GM18951 (cell line): ENCODE measurements at regions not wholly inside any gene's neighbourhood (a gene's known extent, or its start where the extent isn't known, plus 50 kb on each side); places are given as distances from the start of the nearest gene placed in this dataset.
"Not testable (repeated sequence)": the region's sequence is repeated elsewhere in the genome, so short reads cannot be mapped to it uniquely, and the experiment has no call there.

Experiments
- POLR2A ChIP-seq: IDR thresholded peaks from 4 replicates; pipeline ENCODE4 v1.6.1; 2011; ENCODE audit warnings: mild to moderate bottlenecking; ENCODE audit not compliant: insufficient read length, insufficient read depth; ENCODE audit errors: extremely low read depth
- in situ Hi-C: fragments of 300-500 bp; cut with MboI; formaldehyde crosslinking; loops from one replicate; pipeline ENCODE4 v1.12.0; 2022; ENCODE audit warnings: low sequenced_read_pairs, mixed read lengths, inconsistent platforms; ENCODE audit not compliant: unreplicated experiment

- no peak for TF ChIP-seq POLR2A
- in situ Hi-C loops, result no loop called here
Measured at GRCh38 chr12:13523536-13524307, 327.2 kb downstream of the EMP1 start.

DNA sequence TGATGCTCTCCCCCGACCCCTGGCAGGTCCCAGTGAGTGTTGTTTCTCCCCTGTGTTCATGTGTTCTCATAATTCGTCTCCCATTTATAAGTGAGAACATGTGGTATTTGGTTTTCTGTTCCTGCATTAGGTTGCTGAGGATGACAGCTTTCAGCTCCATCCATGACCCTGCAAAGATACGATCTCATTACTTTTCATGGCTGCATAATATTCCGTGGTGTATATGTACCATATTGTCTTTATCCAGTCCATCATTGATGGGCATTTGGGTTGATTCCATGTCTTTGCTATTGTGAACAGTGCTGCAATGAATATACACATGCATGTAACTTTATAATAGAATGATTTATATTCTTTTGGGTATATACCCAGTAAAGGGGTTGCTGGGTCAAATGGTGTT lies 321.5 kb downstream of the EMP1 start:
- in situ Hi-C loops, result not testable (repeated sequence)

GRCh38 chr12:13509740-13510139 lies 313.2 kb downstream of the EMP1 start:
- TF ChIP-seq POLR2A, result no peak

DNA sequence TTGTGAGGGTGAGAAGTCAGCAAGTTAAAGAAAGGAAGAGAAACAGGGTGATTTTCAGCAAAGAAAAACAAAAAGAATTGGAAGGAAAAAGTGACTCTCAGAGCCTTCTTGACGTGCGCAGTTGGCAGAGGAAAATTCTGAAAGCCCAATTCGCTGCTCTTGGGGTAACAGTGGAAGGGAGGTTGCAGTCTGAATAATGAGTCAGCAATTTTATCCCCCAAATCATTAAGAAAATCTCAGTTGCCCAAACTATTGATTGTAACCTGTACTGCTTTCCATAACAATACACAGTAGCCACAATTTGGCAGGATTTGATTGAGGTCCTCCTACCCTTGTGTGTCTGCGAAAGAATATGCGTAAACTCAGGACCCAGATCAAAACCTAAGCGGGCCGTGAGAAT lies 309.1 kb downstream of the EMP1 start:
- in situ Hi-C loops, result no loop called here
- no peak for TF ChIP-seq POLR2A

More at GRCh38 chr12:13509740-13510139, 313.2 kb downstream of the EMP1 start:
- in situ Hi-C loops, result no loop called here

- TF ChIP-seq POLR2A, result no peak
- in situ Hi-C loops, result no loop called here
Measured at GRCh38 chr12:13505224-13505623, 308.7 kb downstream of the EMP1 start.

- in situ Hi-C loops, result no loop called here
- TF ChIP-seq POLR2A, result no peak
Measured at GRCh38 chr12:13504736-13505135, 308.2 kb downstream of the EMP1 start.

- in situ Hi-C loops, result no loop called here
- no peak for TF ChIP-seq POLR2A
Measured at GRCh38 chr12:13504074-13504473, 307.5 kb downstream of the EMP1 start.

DNA sequence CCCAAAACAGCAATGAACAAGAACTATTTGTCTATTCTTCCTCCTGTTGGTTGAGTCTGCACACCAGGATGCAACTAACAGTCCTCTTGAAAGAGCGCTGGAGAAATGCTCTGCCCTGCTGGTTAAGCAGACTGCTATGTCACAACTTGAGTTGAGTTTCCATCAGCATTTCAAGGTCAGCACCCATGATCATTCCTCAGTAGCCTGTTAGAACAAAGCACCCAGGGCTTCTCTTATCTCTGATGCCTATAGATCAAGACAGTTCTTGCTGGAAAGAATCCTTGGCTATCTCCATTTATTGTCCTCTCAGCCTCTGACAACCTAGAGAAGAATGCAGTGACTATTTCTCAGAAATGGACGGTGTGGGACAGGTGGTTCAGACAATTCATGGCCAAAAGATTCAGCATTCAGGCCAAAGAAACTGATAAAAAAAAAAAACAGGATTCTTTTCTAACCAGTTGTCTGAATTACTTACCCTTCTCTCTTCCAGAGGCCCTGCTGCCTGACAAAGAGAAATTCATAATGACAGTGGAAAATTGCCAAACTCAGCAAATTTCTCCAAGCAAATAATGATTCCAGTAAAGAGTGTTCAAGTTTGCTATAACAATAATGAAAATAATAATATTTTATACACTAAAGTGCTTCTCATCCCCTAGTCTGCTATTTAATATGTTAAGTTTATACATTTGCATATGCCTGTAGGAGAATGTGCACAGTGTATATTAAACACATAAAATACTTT lies 306.7 kb downstream of the EMP1 start:
- no peak for TF ChIP-seq POLR2A
- in situ Hi-C loops, result no loop called here

DNA sequence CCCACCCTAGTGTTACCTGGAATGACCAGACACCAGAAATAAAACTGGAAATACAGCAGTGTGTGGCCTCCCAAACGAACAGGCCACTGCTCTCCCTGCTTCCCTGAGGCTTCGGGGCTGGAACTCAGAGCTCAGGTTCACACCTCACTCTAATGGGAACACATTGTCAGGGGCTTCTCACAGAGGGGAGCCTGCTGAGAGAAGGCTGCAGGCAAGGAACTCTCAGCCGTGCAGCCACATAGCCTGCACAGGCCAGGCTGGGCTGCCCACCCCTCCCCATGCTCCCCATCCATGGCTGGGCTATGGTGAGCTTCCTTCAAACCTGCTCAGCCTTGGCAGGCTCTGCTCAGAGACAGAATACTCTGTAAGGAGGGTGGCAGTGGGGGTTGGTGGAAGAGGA lies 302.5 kb downstream of the EMP1 start:
- in situ Hi-C loops, result no loop called here

DNA sequence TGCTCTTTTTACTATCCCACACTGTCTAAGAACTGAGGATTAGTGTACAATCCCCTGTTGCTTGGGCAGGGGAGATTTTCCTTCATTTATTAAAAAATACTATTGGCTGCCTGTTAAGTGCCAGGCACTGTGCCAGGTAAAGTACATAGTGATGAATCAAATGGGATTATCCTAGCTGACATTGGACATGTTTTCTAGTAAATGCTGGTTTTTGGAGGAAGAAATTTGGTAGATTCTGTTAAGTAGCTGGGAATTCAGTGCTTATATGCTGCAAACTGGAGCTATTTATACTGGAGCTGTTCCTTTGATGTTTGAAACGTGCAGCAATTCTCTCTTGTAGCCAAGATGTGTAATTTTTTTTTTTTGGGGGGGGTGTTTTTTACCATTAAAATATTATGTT lies 299.6 kb downstream of the EMP1 start:
- no peak for TF ChIP-seq POLR2A
- in situ Hi-C loops, result no loop called here

More for the DNA sequence above, 302.5 kb downstream of the EMP1 start:
- TF ChIP-seq POLR2A, result no peak

DNA sequence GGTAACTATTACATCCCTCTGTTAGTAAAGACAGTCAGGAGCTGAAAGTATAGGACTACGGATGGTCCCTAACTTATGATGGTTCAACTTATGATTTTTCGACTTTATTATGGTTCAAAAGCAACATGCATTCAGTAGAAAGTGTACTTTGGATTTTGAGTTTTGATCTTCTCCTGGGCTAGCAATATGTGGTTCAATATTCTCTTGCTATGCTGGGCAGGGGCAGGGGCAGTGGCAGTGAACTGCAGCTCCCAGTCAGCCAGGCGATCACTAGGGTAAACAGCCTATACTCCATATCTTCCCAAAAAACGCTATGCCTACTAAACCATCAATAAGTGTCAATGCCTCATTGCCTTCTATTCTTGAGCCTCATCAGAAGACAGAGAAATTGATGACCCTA lies 292.7 kb downstream of the EMP1 start:
- in situ Hi-C loops, result no loop called here
- TF ChIP-seq POLR2A, result no peak

GRCh38 chr12:13487326-13487725 lies 290.8 kb downstream of the EMP1 start:
- in situ Hi-C loops, result no loop called here
- no peak for TF ChIP-seq POLR2A

DNA sequence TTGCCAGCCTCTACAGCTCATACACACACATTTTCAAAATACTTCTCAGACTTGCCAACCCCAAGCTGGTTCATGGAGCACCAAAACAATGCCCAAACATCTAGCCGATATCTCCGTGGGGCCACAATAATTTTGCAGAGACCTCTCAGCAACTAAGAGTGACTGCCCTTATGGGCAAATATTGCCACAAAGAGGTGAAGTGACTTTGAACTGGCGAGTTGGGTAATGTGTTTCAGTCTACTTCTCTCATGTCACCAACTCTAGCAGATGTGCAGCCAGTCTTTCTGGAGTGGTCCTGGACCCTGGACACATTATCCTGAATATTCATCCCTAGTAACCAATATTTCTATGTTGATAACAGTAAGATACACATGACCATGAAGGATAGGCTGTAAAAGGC lies 290.3 kb downstream of the EMP1 start:
- no peak for TF ChIP-seq POLR2A
- in situ Hi-C loops, result no loop called here

- in situ Hi-C loops, result no loop called here
- TF ChIP-seq POLR2A, result no peak
Measured at GRCh38 chr12:13478650-13479181, 282.2 kb downstream of the EMP1 start.
